Tibial nerve (tissue), 4 donors: ENCODE measurements at regions not wholly inside any gene's neighbourhood (a gene's known extent, or its start where the extent isn't known, plus 50 kb on each side); places are given as distances from the start of the nearest gene placed in this dataset.

ENCODE experiments used
- DNase-seq, 2 donors: peaks; one replicate each; pipeline ENCODE4 v3.0.0-alpha.2; 2019; ENCODE audit warnings: low spot score in 2 of 2
- H3K27ac ChIP-seq, 4 donors: fragments of 200-600 bp; sonication (generic) in 3 of 4; one replicate each; pipeline ENCODE4 v1.5.1; 2017 to 2019; ENCODE audit warnings: mild to moderate bottlenecking in 1 of 4
- H3K27me3 ChIP-seq, 2 donors: fragments of 200-600 bp; sonication (generic) in 1 of 2; one replicate each; pipeline versions ENCODE4 v1.5.1 to v1.6.0; 2017 to 2019
- H3K36me3 ChIP-seq, 3 donors: fragments of 200-600 bp; sonication (generic); one replicate each; pipeline ENCODE4 v1.5.1; 2018 to 2019
- H3K4me1 ChIP-seq, 4 donors: fragments of 200-600 bp; sonication (generic) in 3 of 4; one replicate each; pipeline ENCODE4 v1.5.1; 2017 to 2019
- H3K4me3 ChIP-seq, 4 donors: fragments of 200-600 bp; sonication (generic) in 3 of 4; one replicate each; pipeline ENCODE4 v1.5.1; 2017 to 2019; ENCODE audit warnings: mild to moderate bottlenecking in 1 of 4, moderate library complexity in 1 of 4
- H3K9me3 ChIP-seq, 4 donors: fragments of 200-600 bp; sonication (generic) in 3 of 4; one replicate each; pipeline ENCODE4 v1.5.1; 2017 to 2019
- CTCF ChIP-seq, 5 experiments: fragments of 200-600 bp in 3 of 5; fragments of 450-650 bp in 2 of 5; sonication (generic) in 3 of 5; IDR thresholded peaks; one replicate each; pipeline ENCODE4 v1.5.1; 2016 to 2019; ENCODE audit warnings: antibody characterized with exemption in 5 of 5, mild to moderate bottlenecking in 3 of 5, moderate library complexity in 2 of 5
- EP300 ChIP-seq, 2 donors: sonication (generic); formaldehyde crosslinking; IDR thresholded peaks; one replicate each; pipeline ENCODE4 v1.6.1; 2017; ENCODE audit warnings: antibody characterized with exemption in 2 of 2, mild to moderate bottlenecking in 1 of 2
- POLR2A ChIP-seq, 2 donors: fragments of 450-650 bp; IDR thresholded peaks; one replicate each; pipeline ENCODE4 v1.6.1; 2017; ENCODE audit warnings: antibody characterized with exemption in 2 of 2, mild to moderate bottlenecking in 2 of 2, moderate library complexity in 2 of 2
- WGBS, 2 donors: methylation state at CpG; one replicate each; pipeline ENCODE4 v1.1.5; 2018; 5-methylcytosine and 5-hydroxymethylcytosine counted together

- no peak overlapping the region for H3K4me3 ChIP-seq
- 50 to 53% methylated on average over 4 of the region's 4 CpGs for WGBS, 2 donors
Observed at GRCh38 chr5:117881426-117882230, 1106.7 kb downstream of the DTWD2 start.

GRCh38 chr5:117880932-117881331, 1107.4 kb downstream of the DTWD2 start:
- H3K4me3 ChIP-seq = no peak overlapping the region
- H3K9me3 ChIP-seq = no peaks in the 10 kb centered on the region
- no peaks in the 10 kb centered on the region for H3K27me3 ChIP-seq
- no peak overlapping the region for H3K27ac ChIP-seq
- DNase-seq = no peak
- no peaks in the 10 kb centered on the region for H3K36me3 ChIP-seq
- TF ChIP-seq POLR2A (IDR thresholded peaks at IDR 0.05) = no peak
- TF ChIP-seq CTCF (IDR thresholded peaks at IDR 0.05) = no peak
- no peak for TF ChIP-seq EP300 (IDR thresholded peaks at IDR 0.05)
- H3K4me1 ChIP-seq = peaks cover 0 to 5% (median 0%) of the 10 kb centered on the region in 4 donors

More at GRCh38 chr5:117881426-117882230, 1106.7 kb downstream of the DTWD2 start:
- TF ChIP-seq POLR2A (IDR thresholded peaks at IDR 0.05) (no peak), CTCF (IDR thresholded peaks at IDR 0.05) (no peak), EP300 (IDR thresholded peaks at IDR 0.05) (no peak)
- no peaks in the 10 kb centered on the region for H3K36me3 ChIP-seq
- H3K27me3 ChIP-seq = no peaks in the 10 kb centered on the region
- peaks cover 0 to 5% (median 0%) of the 10 kb centered on the region in 4 donors for H3K4me1 ChIP-seq
- no peak for DNase-seq
- no peaks in the 10 kb centered on the region for H3K9me3 ChIP-seq
- H3K27ac ChIP-seq = no peak overlapping the region

GRCh38 chr5:117877731-117878130, 1110.6 kb downstream of the DTWD2 start:
- TF ChIP-seq POLR2A (IDR thresholded peaks at IDR 0.05) (no peak), CTCF (IDR thresholded peaks at IDR 0.05) (no peak), EP300 (IDR thresholded peaks at IDR 0.05) (no peak)
- DNase-seq = no peak
- WGBS, 2 donors = 86 to 91% methylated on average over 2 of the region's 2 CpGs

GRCh38 chr5:117872798-117873368, 1115.5 kb downstream of the DTWD2 start:
- peaks cover 0 to 6% (median 0%) of the 10 kb centered on the region in 4 donors for H3K9me3 ChIP-seq
- no peak overlapping the region for H3K27ac ChIP-seq
- no peaks in the 10 kb centered on the region for H3K36me3 ChIP-seq
- no peak for DNase-seq
- H3K4me3 ChIP-seq = no peak overlapping the region
- 77 to 88% methylated on average over 4 of the region's 4 CpGs for WGBS, 2 donors
- no peaks in the 10 kb centered on the region for H3K4me1 ChIP-seq
- no peaks in the 10 kb centered on the region for H3K27me3 ChIP-seq
- no peak for TF ChIP-seq POLR2A (IDR thresholded peaks at IDR 0.05)
- no peak for TF ChIP-seq CTCF (IDR thresholded peaks at IDR 0.05)
- TF ChIP-seq EP300 (IDR thresholded peaks at IDR 0.05) = no peak

More at GRCh38 chr5:117877731-117878130, 1110.6 kb downstream of the DTWD2 start:
- no peaks in the 10 kb centered on the region for H3K27me3 ChIP-seq
- no peaks in the 10 kb centered on the region for H3K36me3 ChIP-seq
- H3K4me1 ChIP-seq = peaks cover 0 to 5% (median 0%) of the 10 kb centered on the region in 4 donors
- H3K4me3 ChIP-seq = no peak overlapping the region
- H3K9me3 ChIP-seq = peaks cover 0 to 6% (median 0%) of the 10 kb centered on the region in 4 donors
- no peak overlapping the region for H3K27ac ChIP-seq

- Histone ChIP-seq H3K27me3 (no peaks in the 10 kb centered on the region), H3K4me3 (no peak overlapping the region), H3K9me3 (no peaks in the 10 kb centered on the region), H3K36me3 (no peaks in the 10 kb centered on the region), H3K27ac (no peak overlapping the region), H3K4me1 (no peaks in the 10 kb centered on the region)
- whole genome bisulfite sequencing, 2 donors = 87 to 94% methylated on average over 1 of the region's 1 CpG
- DNase-seq = no peak
- TF ChIP-seq CTCF (IDR thresholded peaks at IDR 0.05) = no peak
- no peak for TF ChIP-seq EP300 (IDR thresholded peaks at IDR 0.05)
- no peak for TF ChIP-seq POLR2A (IDR thresholded peaks at IDR 0.05)
Observed at GRCh38 chr5:117869596-117869995, 1118.8 kb downstream of the DTWD2 start.
